HG03066 (cell line): ENCODE measurements at regions not wholly inside any gene's neighbourhood (a gene's known extent, or its start where the extent isn't known, plus 50 kb on each side); places are given as distances from the start of the nearest gene placed in this dataset.
A peak's percentile ranks its signal among the peaks of the same experiment; 100 is the strongest.

Experiments
- ATAC-seq: cut with Tn5 transposase; IDR thresholded peaks from one replicate; pipeline ENCODE4 v1.9.1; 2021; ENCODE audit warnings: low read depth; ENCODE audit not compliant: unreplicated experiment

- no peak for ATAC-seq
These were observed 256.9 kb downstream of the GPATCH2 start for GRCh38 chr1:217373761-217374701.

- ATAC-seq, result no peak
These were observed 258.6 kb downstream of the GPATCH2 start for GRCh38 chr1:217372049-217372970.

GRCh38 chr1:217370757-217371156 lies 260.1 kb downstream of the GPATCH2 start:
- ATAC-seq, result no peak

- ATAC-seq, result no peak
These were observed 260.8 kb downstream of the GPATCH2 start for GRCh38 chr1:217369996-217370551.

DNA sequence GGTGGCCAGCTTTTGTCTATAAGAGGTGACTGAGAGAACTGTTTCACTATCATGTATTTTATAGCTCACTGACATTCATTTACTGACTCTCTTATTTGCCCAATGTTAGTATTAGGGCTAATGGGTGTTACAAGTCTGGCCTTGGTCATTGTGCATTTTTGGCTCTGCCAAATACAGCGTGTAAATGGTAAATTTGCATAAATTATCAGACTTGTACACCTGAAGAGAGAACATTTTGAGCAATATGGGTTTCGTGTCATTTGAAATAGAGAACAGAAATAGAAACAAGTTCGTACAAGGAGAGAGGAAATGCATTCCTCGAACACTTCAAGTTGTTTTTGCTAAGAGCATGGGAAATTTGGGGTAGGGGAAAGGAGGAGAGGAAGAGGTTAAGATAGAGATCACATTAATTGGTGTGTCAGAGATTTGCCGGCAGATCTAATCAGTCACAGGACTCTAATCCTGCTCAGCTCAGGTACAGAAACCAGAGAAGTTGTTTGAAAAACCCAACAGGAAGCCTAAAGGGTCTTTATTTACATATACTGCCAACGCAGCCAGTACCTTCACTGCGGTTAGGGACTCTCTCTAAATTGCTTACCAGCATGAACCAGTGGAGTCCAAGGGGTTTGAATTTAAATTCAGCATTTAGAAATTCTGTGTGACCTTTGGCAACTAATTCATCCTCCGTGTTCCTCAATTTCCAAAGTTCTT lies 261.5 kb downstream of the GPATCH2 start:
- ATAC-seq, result peak; percentile 86

GRCh38 chr1:217364220-217364619 lies 266.7 kb downstream of the GPATCH2 start:
- ATAC-seq, result no peak

- no peak for ATAC-seq
These were observed 267.6 kb downstream of the GPATCH2 start for GRCh38 chr1:217363319-217363718.

DNA sequence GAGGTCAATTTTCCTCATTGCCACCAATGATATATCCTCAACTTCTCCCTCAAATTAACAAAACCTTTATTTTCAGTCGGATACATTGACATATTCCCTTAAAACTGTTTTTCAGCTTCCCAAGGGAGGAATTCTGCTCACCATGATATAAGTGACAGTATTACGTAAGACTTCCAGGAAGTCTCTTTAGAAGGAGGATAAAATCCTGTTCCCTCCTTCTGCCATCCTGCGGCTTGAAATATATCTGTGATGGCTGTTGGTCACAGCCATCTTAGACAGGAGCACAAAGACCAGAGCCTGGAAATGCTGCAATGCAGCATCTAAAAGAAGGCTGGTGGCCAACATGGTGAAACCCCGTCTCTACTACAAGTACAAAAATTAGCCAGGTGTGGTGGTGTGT lies 270.4 kb downstream of the GPATCH2 start:
- no peak for ATAC-seq

GRCh38 chr1:217354895-217355294 lies 276.0 kb downstream of the GPATCH2 start:
- ATAC-seq, result no peak

DNA sequence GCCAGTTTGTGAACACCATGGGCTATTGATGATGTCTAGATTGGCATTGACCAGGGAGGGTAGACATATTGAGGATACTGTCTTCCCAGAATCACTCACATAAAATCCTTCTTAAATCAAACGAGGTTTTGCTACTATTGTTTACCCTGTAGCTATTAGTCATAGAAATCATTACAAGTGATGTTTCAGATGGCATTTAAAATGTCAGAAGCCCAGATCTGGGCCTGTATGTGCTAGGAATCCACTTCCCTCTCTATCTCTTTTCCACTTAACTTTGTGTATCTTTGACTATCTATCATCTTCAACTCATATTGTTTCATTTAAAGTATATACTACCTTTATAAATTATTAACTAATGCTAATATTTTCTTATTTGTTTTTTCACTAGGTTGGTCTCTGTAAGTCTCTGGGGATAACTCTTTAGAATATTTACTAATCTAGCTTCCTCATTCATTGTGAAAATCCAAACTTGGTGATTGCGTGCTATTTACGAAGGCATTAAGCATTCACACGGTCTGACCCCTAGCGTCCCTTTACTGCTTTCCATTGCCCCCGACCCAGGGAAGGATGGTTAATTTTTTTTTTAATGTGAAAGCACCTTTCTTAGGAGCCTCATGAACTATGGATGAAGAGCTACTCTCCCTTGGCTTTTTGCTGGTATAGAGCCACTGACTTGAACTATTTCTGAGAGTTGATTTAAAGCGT lies 281.8 kb downstream of the GPATCH2 start:
- no peak for ATAC-seq

GRCh38 chr1:217344712-217345111 lies 286.2 kb downstream of the GPATCH2 start:
- ATAC-seq, result no peak

GRCh38 chr1:217343907-217344306 lies 287.0 kb downstream of the GPATCH2 start:
- ATAC-seq, result no peak

GRCh38 chr1:217342105-217342504 lies 288.8 kb downstream of the GPATCH2 start:
- no peak for ATAC-seq

DNA sequence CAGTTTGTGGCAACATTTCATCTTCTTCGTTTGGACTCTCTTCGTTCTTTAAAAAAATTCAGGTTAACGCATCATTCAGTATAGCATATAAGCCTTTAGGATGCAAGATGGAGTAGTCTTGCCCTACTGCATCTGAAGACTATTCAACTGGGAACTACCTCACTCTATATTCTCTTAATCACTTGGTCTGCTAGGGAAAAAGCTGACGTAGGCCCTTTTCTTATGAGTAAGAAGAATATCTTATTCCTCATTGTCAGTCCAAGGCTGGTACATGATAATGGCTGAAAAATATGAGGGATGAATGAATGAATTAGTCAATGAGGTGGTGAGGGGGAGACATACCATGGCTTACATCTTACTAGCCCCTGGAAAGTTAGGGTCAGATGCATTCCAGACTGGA lies 294.2 kb downstream of the GPATCH2 start:
- ATAC-seq, result no peak

GRCh38 chr1:217333939-217334338 lies 297.0 kb downstream of the GPATCH2 start:
- no peak for ATAC-seq

GRCh38 chr1:217332431-217333065 lies 298.3 kb downstream of the GPATCH2 start:
- no peak for ATAC-seq

DNA sequence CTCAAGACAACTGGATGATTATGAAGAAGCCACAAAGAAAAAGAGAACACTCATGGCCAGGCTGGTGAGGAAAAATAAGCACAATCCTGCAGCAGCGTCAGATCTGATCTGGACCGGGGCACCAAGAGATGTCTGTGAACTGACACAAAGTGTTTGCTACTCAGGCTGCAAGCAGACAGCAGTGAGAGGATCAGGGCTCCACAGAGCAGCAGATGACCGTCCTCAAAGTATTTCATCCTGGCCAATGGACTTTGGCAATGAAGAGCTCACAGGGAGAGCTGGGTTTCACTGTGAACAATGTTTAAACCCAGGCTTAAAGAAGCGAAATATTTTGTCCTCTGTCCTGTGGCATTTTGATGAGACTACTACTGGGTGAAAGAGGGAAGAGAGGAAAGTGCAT lies 299.2 kb downstream of the GPATCH2 start:
- ATAC-seq, result no peak

DNA sequence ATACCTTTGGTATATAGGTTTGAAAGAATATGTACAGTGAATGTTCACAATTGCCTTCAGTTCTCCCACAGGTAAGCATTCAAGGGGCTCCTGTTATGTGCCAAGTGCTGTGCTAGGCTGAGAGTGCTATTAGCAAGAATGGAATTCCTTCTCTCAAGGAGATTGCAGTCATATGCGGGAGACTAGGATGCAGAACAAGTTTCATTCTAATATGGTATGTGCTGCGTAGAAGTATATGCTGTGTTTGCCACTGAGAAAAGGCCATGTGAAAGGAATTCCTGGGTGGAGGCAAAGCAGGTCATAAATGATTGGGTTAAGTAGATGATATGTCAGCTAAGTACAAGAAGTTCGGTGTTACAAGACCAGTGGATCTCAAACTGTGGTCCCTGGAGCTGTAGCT lies 303.0 kb downstream of the GPATCH2 start:
- no peak for ATAC-seq

GRCh38 chr1:217322834-217323233 lies 308.1 kb downstream of the GPATCH2 start:
- peak; percentile 100 for ATAC-seq
